ENCODE measurements at regions not wholly inside any gene's neighbourhood (a gene's known extent, or its start where the extent isn't known, plus 50 kb on each side); places are given as distances from the start of the nearest gene placed in this dataset.

DNA sequence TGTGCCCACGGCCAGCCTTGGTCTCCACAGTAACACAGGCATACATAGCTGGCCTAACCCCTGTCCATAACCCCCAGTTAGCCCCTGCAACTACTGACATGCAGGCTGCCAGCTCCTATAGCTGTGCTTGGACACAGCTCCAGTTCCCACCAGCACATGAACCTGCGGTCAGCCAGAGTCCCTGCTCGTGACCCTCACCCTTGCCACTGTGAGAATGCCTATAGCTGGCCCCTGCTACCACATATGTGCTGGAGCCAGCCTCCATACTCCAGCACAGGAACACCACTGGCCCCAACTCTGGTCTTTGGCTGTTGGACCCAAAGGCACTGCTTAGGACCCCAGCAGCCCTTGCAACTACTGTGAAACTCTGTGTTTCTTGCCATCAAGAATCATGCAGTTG lies 930.9 kb downstream of the ADGRL3 start:
- Histone ChIP-seq H3K36me3 (replicated peaks in 1 of 2; ENCODE audit: control insufficient read depth in 1 of 2, insufficient read depth in 2 of 2, low read length in 2 of 2) (no peaks in the 10 kb centered on the region), H3K4me3 (replicated peaks in 1 of 3; ENCODE audit: insufficient read depth in 1 of 3, low read depth in 2 of 3, low read length in 3 of 3) (no peak overlapping the region), H3K79me2 (ENCODE audit: insufficient read depth, low read length) (no peaks in the 10 kb centered on the region), H2AFZ (ENCODE audit: low read length) (no peak overlapping the region), H3K9ac (ENCODE audit: insufficient read depth, low read depth, low read length) (no peak overlapping the region), H4K20me1 (ENCODE audit: insufficient read depth, low read length) (no peaks in the 10 kb centered on the region), H3K27me3 (ENCODE audit: control insufficient read depth in 1 of 2, insufficient read depth in 2 of 2, low read length in 2 of 2) (no peaks in the 10 kb centered on the region), H3K4me1 (ENCODE audit: insufficient read depth, low read length) (no peaks in the 10 kb centered on the region), H3K4me2 (ENCODE audit: low read depth, low read length) (no peak overlapping the region), H3K27ac (ENCODE audit: extremely low read length, insufficient read depth, low read length) (no peak overlapping the region), H3K9me3 (ENCODE audit: low read length) (no peaks in the 10 kb centered on the region; the same call in 1 of the 2 replicates)
- in situ Hi-C loops (cut with HindIII; ENCODE audit: extremely low pct_ligation_motif_present, low pct_unique_long_range_greater_than_20kb), result no loop called here
- POLR2A ChIA-PET, result no interaction called here
- BruUV-seq (replicated peaks), result no TSS peak
- no peak for FAIRE-seq
- 0% methylated on average over 2 of the region's 3 CpGs for WGBS (ENCODE audit: low lambda C conversion rate)
- intact Hi-C loops (cut with micrococcal nuclease; ENCODE audit: unreplicated experiment), result no loop called here
- CTCF ChIA-PET (ENCODE audit: low intra/inter-chr PET ratio, low total read pairs), result no interaction called here
- TF ChIP-seq, protein P1, sequence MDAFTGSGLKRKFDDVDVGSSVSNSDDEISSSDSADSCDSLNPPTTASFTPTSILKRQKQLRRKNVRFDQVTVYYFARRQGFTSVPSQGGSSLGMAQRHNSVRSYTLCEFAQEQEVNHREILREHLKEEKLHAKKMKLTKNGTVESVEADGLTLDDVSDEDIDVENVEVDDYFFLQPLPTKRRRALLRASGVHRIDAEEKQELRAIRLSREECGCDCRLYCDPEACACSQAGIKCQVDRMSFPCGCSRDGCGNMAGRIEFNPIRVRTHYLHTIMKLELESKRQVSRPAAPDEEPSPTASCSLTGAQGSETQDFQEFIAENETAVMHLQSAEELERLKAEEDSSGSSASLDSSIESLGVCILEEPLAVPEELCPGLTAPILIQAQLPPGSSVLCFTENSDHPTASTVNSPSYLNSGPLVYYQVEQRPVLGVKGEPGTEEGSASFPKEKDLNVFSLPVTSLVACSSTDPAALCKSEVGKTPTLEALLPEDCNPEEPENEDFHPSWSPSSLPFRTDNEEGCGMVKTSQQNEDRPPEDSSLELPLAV (CRISPR knock-in tag; conservative IDR thresholded peaks at IDR 0.05; ENCODE audit: low read depth), result no peak
- ATAC-seq, result no peak
- DNase-seq (ENCODE audit: low spot score), result no peak

DNA sequence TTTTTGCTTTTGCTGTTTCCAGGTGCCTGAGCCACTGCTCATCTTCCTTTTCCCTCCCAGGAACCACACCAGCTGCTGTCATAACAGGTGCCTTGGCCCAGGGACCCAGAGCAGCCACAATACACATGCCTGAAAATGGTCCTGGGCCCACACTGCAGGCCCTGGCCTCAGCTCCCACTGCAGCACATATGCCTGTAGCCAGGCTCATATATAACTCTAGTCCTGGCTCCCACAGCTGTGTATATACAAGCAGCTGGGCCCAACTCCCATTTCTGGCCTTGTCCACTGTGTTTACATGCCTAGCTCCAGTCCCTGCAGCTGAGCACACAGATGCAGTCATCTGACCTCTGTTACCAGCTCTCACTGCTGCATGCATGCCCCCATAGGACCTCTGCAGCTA lies 930.5 kb downstream of the ADGRL3 start:
- ATAC-seq, result no peak
- H3K4me2 ChIP-seq (ENCODE audit: low read depth, low read length), result no peak overlapping the region
- ChIA-PET POLR2A (no interaction called here), CTCF (ENCODE audit: low intra/inter-chr PET ratio, low total read pairs) (no interaction called here)
- no peak for DNase-seq (ENCODE audit: low spot score)
- H3K4me3 ChIP-seq (replicated peaks in 1 of 3; ENCODE audit: insufficient read depth in 1 of 3, low read depth in 2 of 3, low read length in 3 of 3), result no peak overlapping the region
- H3K27ac ChIP-seq (ENCODE audit: extremely low read length, insufficient read depth, low read length), result no peak overlapping the region
- intact Hi-C loops (cut with micrococcal nuclease; ENCODE audit: unreplicated experiment) (no loop called here), in situ Hi-C loops (cut with HindIII; ENCODE audit: extremely low pct_ligation_motif_present, low pct_unique_long_range_greater_than_20kb) (no loop called here)
- no peak overlapping the region for H3K9ac ChIP-seq (ENCODE audit: insufficient read depth, low read depth, low read length)
- H3K79me2 ChIP-seq (ENCODE audit: insufficient read depth, low read length), result no peaks in the 10 kb centered on the region
- BruUV-seq (replicated peaks), result no TSS peak
- H4K20me1 ChIP-seq (ENCODE audit: insufficient read depth, low read length), result no peaks in the 10 kb centered on the region
- no peaks in the 10 kb centered on the region for H3K36me3 ChIP-seq (replicated peaks in 1 of 2; ENCODE audit: control insufficient read depth in 1 of 2, insufficient read depth in 2 of 2, low read length in 2 of 2)
- H2AFZ ChIP-seq (ENCODE audit: low read length), result no peak overlapping the region
- H3K27me3 ChIP-seq (ENCODE audit: control insufficient read depth in 1 of 2, insufficient read depth in 2 of 2, low read length in 2 of 2), result no peaks in the 10 kb centered on the region
- H3K4me1 ChIP-seq (ENCODE audit: insufficient read depth, low read length), result no peaks in the 10 kb centered on the region
- FAIRE-seq, result no peak
- no peaks in the 10 kb centered on the region; the same call in 1 of the 2 replicates for H3K9me3 ChIP-seq (ENCODE audit: low read length)
- TF ChIP-seq ZNF326 (CRISPR knock-in tag; IDR thresholded peaks at IDR 0.05; ENCODE audit: borderline replicate concordance) (no peak), ZNF879 (CRISPR knock-in tag; IDR thresholded peaks at IDR 0.05) (no peak), ZNF10 (CRISPR knock-in tag; IDR thresholded peaks at IDR 0.05; ENCODE audit: borderline replicate concordance, low read depth) (no peak), RAD21 (CRISPR knock-in tag; IDR thresholded peaks at IDR 0.05) (no peak), ZFP90 (CRISPR knock-in tag; IDR thresholded peaks at IDR 0.05; ENCODE audit: borderline replicate concordance) (no peak), ZNF558 (CRISPR knock-in tag; IDR thresholded peaks at IDR 0.05; ENCODE audit: borderline replicate concordance) (no peak), KDM4B (CRISPR knock-in tag; IDR thresholded peaks at IDR 0.05) (no peak)
- TF ChIP-seq, protein P2, sequence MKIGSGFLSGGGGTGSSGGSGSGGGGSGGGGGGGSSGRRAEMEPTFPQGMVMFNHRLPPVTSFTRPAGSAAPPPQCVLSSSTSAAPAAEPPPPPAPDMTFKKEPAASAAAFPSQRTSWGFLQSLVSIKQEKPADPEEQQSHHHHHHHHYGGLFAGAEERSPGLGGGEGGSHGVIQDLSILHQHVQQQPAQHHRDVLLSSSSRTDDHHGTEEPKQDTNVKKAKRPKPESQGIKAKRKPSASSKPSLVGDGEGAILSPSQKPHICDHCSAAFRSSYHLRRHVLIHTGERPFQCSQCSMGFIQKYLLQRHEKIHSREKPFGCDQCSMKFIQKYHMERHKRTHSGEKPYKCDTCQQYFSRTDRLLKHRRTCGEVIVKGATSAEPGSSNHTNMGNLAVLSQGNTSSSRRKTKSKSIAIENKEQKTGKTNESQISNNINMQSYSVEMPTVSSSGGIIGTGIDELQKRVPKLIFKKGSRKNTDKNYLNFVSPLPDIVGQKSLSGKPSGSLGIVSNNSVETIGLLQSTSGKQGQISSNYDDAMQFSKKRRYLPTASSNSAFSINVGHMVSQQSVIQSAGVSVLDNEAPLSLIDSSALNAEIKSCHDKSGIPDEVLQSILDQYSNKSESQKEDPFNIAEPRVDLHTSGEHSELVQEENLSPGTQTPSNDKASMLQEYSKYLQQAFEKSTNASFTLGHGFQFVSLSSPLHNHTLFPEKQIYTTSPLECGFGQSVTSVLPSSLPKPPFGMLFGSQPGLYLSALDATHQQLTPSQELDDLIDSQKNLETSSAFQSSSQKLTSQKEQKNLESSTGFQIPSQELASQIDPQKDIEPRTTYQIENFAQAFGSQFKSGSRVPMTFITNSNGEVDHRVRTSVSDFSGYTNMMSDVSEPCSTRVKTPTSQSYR (CRISPR knock-in tag; IDR thresholded peaks at IDR 0.05; ENCODE audit: borderline replicate concordance), result no peak
- TF ChIP-seq, protein P3, sequence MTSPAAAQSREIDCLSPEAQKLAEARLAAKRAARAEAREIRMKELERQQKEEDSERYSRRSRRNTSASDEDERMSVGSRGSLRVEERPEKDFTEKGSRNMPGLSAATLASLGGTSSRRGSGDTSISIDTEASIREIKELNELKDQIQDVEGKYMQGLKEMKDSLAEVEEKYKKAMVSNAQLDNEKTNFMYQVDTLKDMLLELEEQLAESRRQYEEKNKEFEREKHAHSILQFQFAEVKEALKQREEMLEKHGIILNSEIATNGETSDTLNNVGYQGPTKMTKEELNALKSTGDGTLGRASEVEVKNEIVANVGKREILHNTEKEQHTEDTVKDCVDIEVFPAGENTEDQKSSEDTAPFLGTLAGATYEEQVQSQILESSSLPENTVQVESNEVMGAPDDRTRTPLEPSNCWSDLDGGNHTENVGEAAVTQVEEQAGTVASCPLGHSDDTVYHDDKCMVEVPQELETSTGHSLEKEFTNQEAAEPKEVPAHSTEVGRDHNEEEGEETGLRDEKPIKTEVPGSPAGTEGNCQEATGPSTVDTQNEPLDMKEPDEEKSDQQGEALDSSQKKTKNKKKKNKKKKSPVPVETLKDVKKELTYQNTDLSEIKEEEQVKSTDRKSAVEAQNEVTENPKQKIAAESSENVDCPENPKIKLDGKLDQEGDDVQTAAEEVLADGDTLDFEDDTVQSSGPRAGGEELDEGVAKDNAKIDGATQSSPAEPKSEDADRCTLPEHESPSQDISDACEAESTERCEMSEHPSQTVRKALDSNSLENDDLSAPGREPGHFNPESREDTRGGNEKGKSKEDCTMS (CRISPR knock-in tag; conservative IDR thresholded peaks at IDR 0.05), result no peak

Measured in HepG2 (cell line).